Body of pancreas (tissue), 4 donors: ENCODE measurements at regions not wholly inside any gene's neighbourhood (a gene's known extent, or its start where the extent isn't known, plus 50 kb on each side); places are given as distances from the start of the nearest gene placed in this dataset.

Experiments
- POLR2A ChIP-seq, 3 donors: fragments of 450-650 bp; IDR thresholded peaks; one replicate each; pipeline ENCODE4 v1.6.1; 2016; ENCODE audit warnings: antibody characterized with exemption in 3 of 3, mild to moderate bottlenecking in 2 of 3
- TF ChIP-seq, protein P1 (sequence below), 7 experiments: fragments of 450-650 bp in 4 of 7; fragments of 200-600 bp in 3 of 7; sonication (generic) in 3 of 7; IDR thresholded peaks; one replicate each; pipeline ENCODE4 v1.5.1; 2016 to 2019; ENCODE audit warnings: antibody characterized with exemption in 7 of 7

DNA sequence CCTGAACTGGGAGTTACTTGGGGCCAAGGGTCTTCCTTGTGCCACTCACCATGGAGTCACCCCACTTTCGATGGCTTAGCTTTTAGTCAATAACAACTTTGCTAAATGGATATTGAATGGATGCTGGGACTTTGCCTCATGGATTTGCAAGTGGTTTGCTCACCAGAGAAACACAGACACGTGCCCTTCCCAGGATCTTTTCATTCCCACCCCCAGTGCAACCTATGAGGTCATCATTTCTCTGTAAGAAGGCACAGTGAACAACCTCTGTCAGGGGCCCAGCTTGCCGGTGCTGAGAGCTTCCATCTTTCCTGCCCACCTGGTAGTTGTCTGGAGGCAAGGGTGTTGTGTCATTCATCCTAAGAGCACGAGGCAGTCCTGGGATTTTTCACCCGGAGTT, 256.8 kb upstream of the PMEPA1 start:
- TF ChIP-seq, protein P1, sequence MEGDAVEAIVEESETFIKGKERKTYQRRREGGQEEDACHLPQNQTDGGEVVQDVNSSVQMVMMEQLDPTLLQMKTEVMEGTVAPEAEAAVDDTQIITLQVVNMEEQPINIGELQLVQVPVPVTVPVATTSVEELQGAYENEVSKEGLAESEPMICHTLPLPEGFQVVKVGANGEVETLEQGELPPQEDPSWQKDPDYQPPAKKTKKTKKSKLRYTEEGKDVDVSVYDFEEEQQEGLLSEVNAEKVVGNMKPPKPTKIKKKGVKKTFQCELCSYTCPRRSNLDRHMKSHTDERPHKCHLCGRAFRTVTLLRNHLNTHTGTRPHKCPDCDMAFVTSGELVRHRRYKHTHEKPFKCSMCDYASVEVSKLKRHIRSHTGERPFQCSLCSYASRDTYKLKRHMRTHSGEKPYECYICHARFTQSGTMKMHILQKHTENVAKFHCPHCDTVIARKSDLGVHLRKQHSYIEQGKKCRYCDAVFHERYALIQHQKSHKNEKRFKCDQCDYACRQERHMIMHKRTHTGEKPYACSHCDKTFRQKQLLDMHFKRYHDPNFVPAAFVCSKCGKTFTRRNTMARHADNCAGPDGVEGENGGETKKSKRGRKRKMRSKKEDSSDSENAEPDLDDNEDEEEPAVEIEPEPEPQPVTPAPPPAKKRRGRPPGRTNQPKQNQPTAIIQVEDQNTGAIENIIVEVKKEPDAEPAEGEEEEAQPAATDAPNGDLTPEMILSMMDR (IDR thresholded peaks at IDR 0.05): no peak
- no peak for TF ChIP-seq POLR2A (IDR thresholded peaks at IDR 0.05)
